ENCODE measurements at regions not wholly inside any gene's neighbourhood (a gene's known extent, or its start where the extent isn't known, plus 50 kb on each side); places are given as distances from the start of the nearest gene placed in this dataset.

DNA sequence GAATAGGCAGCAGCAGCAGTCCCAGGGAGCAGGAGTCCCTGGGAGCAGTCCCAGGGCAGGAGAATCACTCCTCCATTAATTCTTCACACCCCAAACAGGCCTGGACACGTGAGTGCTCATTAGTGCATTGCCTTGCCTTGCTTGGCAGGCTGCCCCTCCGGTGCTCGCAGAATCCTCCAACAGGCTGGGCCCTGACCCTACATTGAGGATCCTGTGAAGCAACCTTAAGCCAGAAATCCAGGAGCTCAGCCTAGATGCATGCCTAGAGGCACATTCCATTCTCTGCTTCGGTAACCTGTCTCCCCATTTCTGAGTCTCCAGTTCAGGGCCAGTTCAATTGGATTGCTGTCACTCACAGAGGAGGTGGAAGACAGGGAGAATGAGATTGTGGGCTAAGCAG lies 97.4 kb upstream of the LRATD1 start:
- TF ChIP-seq CTCF (IDR thresholded peaks at IDR 0.05), result no peak
- TF ChIP-seq POLR2A (IDR thresholded peaks at IDR 0.05), result no peak

Data from body of pancreas (tissue), 4 donors.